Progenitor cell of endocrine pancreas (in vitro differentiated cells): ENCODE measurements at regions not wholly inside any gene's neighbourhood (a gene's known extent, or its start where the extent isn't known, plus 50 kb on each side); places are given as distances from the start of the nearest gene placed in this dataset.

ENCODE experiments used
- DNase-seq: peaks from one replicate; pipeline ENCODE4 v3.0.0; 2021; ENCODE audit warnings: low spot score; ENCODE audit not compliant: unreplicated experiment
- H3K27ac Mint-ChIP-seq: 2 replicates; pipeline ENCODE4 v1.8.0; 2021; ENCODE audit warnings: mild to moderate bottlenecking, moderate library complexity, mixed read lengths
- H3K27me3 Mint-ChIP-seq: 2 replicates; pipeline ENCODE4 v1.8.0; 2021; ENCODE audit warnings: mixed read lengths
- H3K36me3 Mint-ChIP-seq: 2 replicates; pipeline ENCODE4 v1.8.0; 2022; ENCODE audit warnings: mixed read lengths; ENCODE audit not compliant: insufficient read depth
- H3K4me1 Mint-ChIP-seq: 2 replicates; pipeline ENCODE4 v1.8.0; 2021; ENCODE audit warnings: low read depth, mixed read lengths
- H3K4me3 Mint-ChIP-seq: 2 replicates; pipeline ENCODE4 v1.8.0; 2021; ENCODE audit warnings: low read depth, mild to moderate bottlenecking, moderate library complexity, mixed read lengths
- H3K9me3 Mint-ChIP-seq: 2 replicates; pipeline ENCODE4 v1.8.0; 2021; ENCODE audit warnings: low read depth, mixed read lengths
- TF ChIP-seq, protein P1 (sequence below): fragments of 200-600 bp; sonication (generic); IDR thresholded peaks from one replicate; pipeline ENCODE4 v1.5.0; 2021; ENCODE audit warnings: antibody characterized with exemption, mild to moderate bottlenecking; ENCODE audit not compliant: unreplicated experiment

DNA sequence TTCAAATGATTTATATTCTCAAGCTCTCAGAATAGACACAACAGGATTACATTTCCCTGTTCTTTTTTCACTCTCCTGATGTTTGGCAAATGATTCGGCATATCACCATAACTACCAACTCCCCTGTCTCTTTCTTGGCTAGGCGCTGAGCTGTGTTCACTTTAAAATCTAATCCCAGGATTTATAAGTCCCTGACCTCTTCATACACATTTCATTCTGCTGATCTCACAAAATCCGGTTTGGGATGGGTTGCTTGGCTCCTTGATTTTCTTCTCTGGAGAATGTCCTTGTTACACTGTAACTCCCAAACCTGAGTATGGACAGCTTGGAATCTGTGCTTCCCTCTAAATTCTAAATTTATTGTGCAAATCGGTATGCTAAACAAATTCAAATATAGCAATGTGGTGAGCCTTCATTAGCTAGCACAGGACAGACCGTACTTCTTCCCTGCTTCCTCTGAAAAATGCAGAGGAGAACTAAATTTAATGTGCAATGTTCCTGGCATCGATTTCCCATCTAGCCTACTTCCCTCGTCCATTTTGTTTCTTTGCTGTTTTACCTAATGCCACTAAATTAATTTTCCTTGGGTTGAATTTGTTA, 858.5 kb upstream of the FAT3 start:
- Mint-ChIP-seq H3K27me3 (no peaks in the 10 kb centered on the region), H3K9me3 (no peaks in the 10 kb centered on the region), H3K36me3 (no peaks in the 10 kb centered on the region), H3K4me3 (no peak overlapping the region), H3K27ac (no peak overlapping the region), H3K4me1 (no peaks in the 10 kb centered on the region)
- TF ChIP-seq, protein P1, sequence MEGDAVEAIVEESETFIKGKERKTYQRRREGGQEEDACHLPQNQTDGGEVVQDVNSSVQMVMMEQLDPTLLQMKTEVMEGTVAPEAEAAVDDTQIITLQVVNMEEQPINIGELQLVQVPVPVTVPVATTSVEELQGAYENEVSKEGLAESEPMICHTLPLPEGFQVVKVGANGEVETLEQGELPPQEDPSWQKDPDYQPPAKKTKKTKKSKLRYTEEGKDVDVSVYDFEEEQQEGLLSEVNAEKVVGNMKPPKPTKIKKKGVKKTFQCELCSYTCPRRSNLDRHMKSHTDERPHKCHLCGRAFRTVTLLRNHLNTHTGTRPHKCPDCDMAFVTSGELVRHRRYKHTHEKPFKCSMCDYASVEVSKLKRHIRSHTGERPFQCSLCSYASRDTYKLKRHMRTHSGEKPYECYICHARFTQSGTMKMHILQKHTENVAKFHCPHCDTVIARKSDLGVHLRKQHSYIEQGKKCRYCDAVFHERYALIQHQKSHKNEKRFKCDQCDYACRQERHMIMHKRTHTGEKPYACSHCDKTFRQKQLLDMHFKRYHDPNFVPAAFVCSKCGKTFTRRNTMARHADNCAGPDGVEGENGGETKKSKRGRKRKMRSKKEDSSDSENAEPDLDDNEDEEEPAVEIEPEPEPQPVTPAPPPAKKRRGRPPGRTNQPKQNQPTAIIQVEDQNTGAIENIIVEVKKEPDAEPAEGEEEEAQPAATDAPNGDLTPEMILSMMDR: no peak
- DNase-seq: no peak

- no peak for DNase-seq
- H3K4me1 Mint-ChIP-seq: no peaks in the 10 kb centered on the region
- no peak overlapping the region for H3K4me3 Mint-ChIP-seq
- no peaks in the 10 kb centered on the region for H3K27me3 Mint-ChIP-seq
- no peaks in the 10 kb centered on the region for H3K36me3 Mint-ChIP-seq
- peaks cover 3% of the 10 kb centered on the region for H3K9me3 Mint-ChIP-seq
- TF ChIP-seq, protein P1: no peak
- no peak overlapping the region for H3K27ac Mint-ChIP-seq
These were observed 873.7 kb upstream of the FAT3 start for GRCh38 chr11:91350931-91351330.

DNA sequence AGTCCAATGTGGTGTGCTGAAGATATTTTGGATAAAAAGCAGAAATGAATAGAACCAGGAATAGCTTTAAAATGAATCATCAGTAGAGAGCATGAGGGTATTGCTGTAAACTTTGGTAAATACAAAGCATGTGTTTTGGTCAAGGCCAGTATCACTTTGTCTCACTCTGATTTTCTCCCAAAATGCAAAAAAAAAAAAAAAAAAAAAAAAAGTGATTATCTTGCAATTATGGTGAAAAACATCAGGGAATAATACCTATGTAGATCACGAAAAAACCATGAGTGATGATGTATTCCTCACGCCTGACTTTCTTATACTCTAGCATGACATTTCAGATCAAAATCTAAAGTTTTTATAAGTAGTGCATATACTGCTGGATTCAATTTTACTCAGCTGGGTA, 897.9 kb upstream of the FAT3 start:
- TF ChIP-seq, protein P1: no peak
- DNase-seq: no peak
- H3K36me3 Mint-ChIP-seq: no peaks in the 10 kb centered on the region

GRCh38 chr11:91326280-91326679, 898.3 kb upstream of the FAT3 start:
- Mint-ChIP-seq H3K4me1 (no peaks in the 10 kb centered on the region), H3K27ac (no peak overlapping the region), H3K9me3 (no peaks in the 10 kb centered on the region), H3K36me3 (no peaks in the 10 kb centered on the region), H3K27me3 (no peaks in the 10 kb centered on the region), H3K4me3 (no peak overlapping the region)
- TF ChIP-seq, protein P1: no peak
- DNase-seq: no peak

More for the DNA sequence above, 897.9 kb upstream of the FAT3 start:
- H3K4me1 Mint-ChIP-seq: no peaks in the 10 kb centered on the region
- no peak overlapping the region for H3K27ac Mint-ChIP-seq
- no peaks in the 10 kb centered on the region for H3K9me3 Mint-ChIP-seq
- no peak overlapping the region for H3K4me3 Mint-ChIP-seq
- H3K27me3 Mint-ChIP-seq: no peaks in the 10 kb centered on the region

GRCh38 chr11:91314521-91314920, 910.1 kb upstream of the FAT3 start:
- DNase-seq: no peak
- Mint-ChIP-seq H3K9me3 (peaks cover 2% of the 10 kb centered on the region), H3K36me3 (no peaks in the 10 kb centered on the region), H3K27ac (no peak overlapping the region), H3K27me3 (no peaks in the 10 kb centered on the region), H3K4me3 (no peak overlapping the region), H3K4me1 (no peaks in the 10 kb centered on the region)
- TF ChIP-seq, protein P1: no peak
